Kidney (tissue), 13 donors: ENCODE measurements at regions not wholly inside any gene's neighbourhood (a gene's known extent, or its start where the extent isn't known, plus 50 kb on each side); places are given as distances from the start of the nearest gene placed in this dataset.

Source experiments
- DNase-seq, 5 donors: peaks; one replicate each; pipeline ENCODE4 v3.0.0-alpha.2; 2013 to 2020
- FAIRE-seq: peaks from 2 replicates; lab custom pipeline; 2012; peaks lifted over from hg19 to GRCh38; lab: Jason Lieb, UNC
- H3K27ac ChIP-seq, 2 donors: one replicate each; pipeline ENCODE4 v1.7.0; 2013; ENCODE audit warnings: low read depth in 2 of 2, low read length in 2 of 2, inconsistent platforms in 1 of 2
- H3K27me3 ChIP-seq: one replicate; pipeline ENCODE4 v1.7.1; 2013; ENCODE audit warnings: low read length, inconsistent platforms; ENCODE audit not compliant: control insufficient read depth, insufficient read depth
- H3K36me3 ChIP-seq, 3 donors: one replicate each; pipeline versions ENCODE4 v1.7.0 to v1.7.1; 2013; ENCODE audit warnings: low read length in 3 of 3, control low read depth in 1 of 3, inconsistent platforms in 1 of 3; ENCODE audit not compliant: insufficient read depth in 3 of 3, control insufficient read depth in 2 of 3
- H3K4me1 ChIP-seq, 3 donors: one replicate each; pipeline versions ENCODE4 v1.7.0 to v1.7.1; 2013; ENCODE audit warnings: low read length in 3 of 3, inconsistent platforms in 1 of 3, low read depth in 1 of 3; ENCODE audit not compliant: control insufficient read depth in 2 of 3, insufficient read depth in 2 of 3
- H3K4me3 ChIP-seq, 3 donors: one replicate each; pipeline versions ENCODE4 v1.7.0 to v1.8.1; 2013; ENCODE audit warnings: low read length in 3 of 3, control low read depth in 1 of 3, inconsistent platforms in 1 of 3
- H3K9ac ChIP-seq, 3 donors: one replicate each; pipeline versions ENCODE4 v1.7.0 to v1.7.1; 2013; ENCODE audit warnings: low read length in 3 of 3, control low read depth in 1 of 3, inconsistent platforms in 1 of 3
- H3K9me3 ChIP-seq, 3 donors: one replicate each; pipeline versions ENCODE4 v1.7.0 to v1.7.1; 2013; ENCODE audit warnings: low read length in 3 of 3, control low read depth in 1 of 3, inconsistent platforms in 1 of 3; ENCODE audit not compliant: control insufficient read depth in 2 of 3, insufficient read depth in 1 of 3
- CTCF ChIP-seq: IDR thresholded peaks from 3 replicates; pipeline ENCODE4 v1.5.1; 2012; ENCODE audit warnings: mild to moderate bottlenecking, moderate library complexity, borderline replicate concordance; ENCODE audit not compliant: insufficient read depth; ENCODE audit errors: extremely low read depth
- intact Hi-C: fragments of 100-400 bp; cut with DNase I; formaldehyde crosslinking; loops from one replicate; pipeline ENCODE4 v1.11.1; 2022
- donor health status: control.
- donor health status: control.
- donor health status: control.
- donor health status: control.
- donor health status: control.
- donor health status: DM: yes; HTN: yes; CAD: no.
- donor health status: Normal renal cell carcinoma (clear cell type).

- FAIRE-seq (no peak), DNase-seq (no peak)
- H3K4me1 ChIP-seq: no peaks in the 10 kb centered on the region
- no peak overlapping the region for H3K9ac ChIP-seq
- no peak overlapping the region for H3K27ac ChIP-seq
- TF ChIP-seq CTCF: no peak
- no peaks in the 10 kb centered on the region for H3K9me3 ChIP-seq
- H3K36me3 ChIP-seq: no peaks in the 10 kb centered on the region
- intact Hi-C loops: no loop called here
- no peaks in the 10 kb centered on the region for H3K27me3 ChIP-seq
- H3K4me3 ChIP-seq: no peak overlapping the region
Observed at GRCh38 chrX:87736576-87736975, 219.0 kb downstream of the KLHL4 start.

- Histone ChIP-seq H3K4me3 (no peak overlapping the region), H3K9me3 (no peaks in the 10 kb centered on the region), H3K4me1 (no peaks in the 10 kb centered on the region), H3K36me3 (no peaks in the 10 kb centered on the region), H3K27ac (no peak overlapping the region), H3K27me3 (no peaks in the 10 kb centered on the region), H3K9ac (no peak overlapping the region)
- FAIRE-seq (no peak), DNase-seq (no peak)
- intact Hi-C loops: no loop called here
- no peak for TF ChIP-seq CTCF
Observed at GRCh38 chrX:87744391-87744790, 226.8 kb downstream of the KLHL4 start.

GRCh38 chrX:87755493-87755892 lies 237.9 kb downstream of the KLHL4 start:
- H3K9ac ChIP-seq: no peak overlapping the region
- no peaks in the 10 kb centered on the region for H3K9me3 ChIP-seq
- TF ChIP-seq CTCF: no peak
- DNase-seq: no peak
- no peaks in the 10 kb centered on the region for H3K36me3 ChIP-seq
- intact Hi-C loops: no loop called here
- H3K27ac ChIP-seq: no peak overlapping the region
- no peaks in the 10 kb centered on the region for H3K27me3 ChIP-seq
- no peaks in the 10 kb centered on the region for H3K4me1 ChIP-seq
- H3K4me3 ChIP-seq: no peak overlapping the region
- FAIRE-seq: no peak

GRCh38 chrX:87788976-87789375 lies 271.4 kb downstream of the KLHL4 start:
- TF ChIP-seq CTCF: no peak
- Histone ChIP-seq H3K27ac (no peak overlapping the region), H3K4me1 (no peaks in the 10 kb centered on the region), H3K9ac (no peak overlapping the region), H3K9me3 (no peaks in the 10 kb centered on the region), H3K36me3 (no peaks in the 10 kb centered on the region), H3K27me3 (no peaks in the 10 kb centered on the region), H3K4me3 (no peak overlapping the region)
- intact Hi-C loops: no loop called here
- DNase-seq (no peak), FAIRE-seq (no peak)
